Upper lobe of left lung (tissue), 6 donors: ENCODE measurements at regions not wholly inside any gene's neighbourhood (a gene's known extent, or its start where the extent isn't known, plus 50 kb on each side); places are given as distances from the start of the nearest gene placed in this dataset.

Experiments
- ATAC-seq, 2 donors: fragments of 200-7000 bp; cut with Tn5 transposase; one replicate each; pipeline ENCODE4 v1.9.1; 2022; ENCODE audit warnings: mild to moderate bottlenecking in 2 of 2, moderate library complexity in 2 of 2; ENCODE audit not compliant: low FRiP score in 2 of 2
- DNase-seq, 2 donors: peaks; one replicate each; pipeline ENCODE4 v3.0.0-alpha.2; 2019 to 2020
- H3K27ac ChIP-seq, 4 donors: fragments of 200-600 bp; sonication (generic); one replicate each; pipeline ENCODE4 v1.5.1; 2016 to 2019
- H3K27me3 ChIP-seq, 4 donors: fragments of 200-600 bp; sonication (generic); one replicate each; pipeline ENCODE4 v1.5.1; 2017 to 2019
- H3K36me3 ChIP-seq, 4 donors: fragments of 200-600 bp; sonication (generic); one replicate each; pipeline ENCODE4 v1.5.1; 2016 to 2019
- H3K4me1 ChIP-seq, 4 donors: fragments of 200-600 bp; sonication (generic); one replicate each; pipeline ENCODE4 v1.5.1; 2018 to 2019
- H3K4me3 ChIP-seq, 4 donors: fragments of 200-600 bp; sonication (generic); one replicate each; pipeline ENCODE4 v1.5.1; 2017 to 2019; ENCODE audit warnings: mild to moderate bottlenecking in 2 of 4, moderate library complexity in 1 of 4
- H3K9me3 ChIP-seq, 4 donors: fragments of 200-600 bp; sonication (generic); one replicate each; pipeline ENCODE4 v1.5.1; 2018 to 2019
- EP300 ChIP-seq, 4 donors: sonication (generic); formaldehyde crosslinking; IDR thresholded peaks; one replicate each; pipeline ENCODE4 v1.5.1; 2017; ENCODE audit warnings: antibody characterized with exemption in 4 of 4, control low read depth in 2 of 4
- POLR2A ChIP-seq, 4 donors: fragments of 450-650 bp; IDR thresholded peaks; one replicate each; pipeline ENCODE4 v1.5.1; 2016 to 2017; ENCODE audit warnings: antibody characterized with exemption in 4 of 4, mild to moderate bottlenecking in 2 of 4
- POLR2AphosphoS5 ChIP-seq, 2 donors: sonication (generic); formaldehyde crosslinking; IDR thresholded peaks; one replicate each; pipeline ENCODE4 v1.5.1; 2017; ENCODE audit warnings: antibody characterized with exemption in 2 of 2
- WGBS, 2 donors: methylation state at CpG; one replicate each; pipeline ENCODE4 v1.1.5; 2017 to 2018; 5-methylcytosine and 5-hydroxymethylcytosine counted together
- TF ChIP-seq, protein P1 (sequence below), 6 experiments: fragments of 450-650 bp in 4 of 6; fragments of 200-600 bp in 2 of 6; sonication (generic) in 2 of 6; IDR thresholded peaks; one replicate each; pipeline ENCODE4 v1.5.1; 2016 to 2019; ENCODE audit warnings: antibody characterized with exemption in 6 of 6
- donor health status: DM: no; HTN: no; CAD: no; lungs with moderate emphysema.
- donor health status: DM: no; HTN: yes; CAD: no; lungs with severe emphysema.

DNA sequence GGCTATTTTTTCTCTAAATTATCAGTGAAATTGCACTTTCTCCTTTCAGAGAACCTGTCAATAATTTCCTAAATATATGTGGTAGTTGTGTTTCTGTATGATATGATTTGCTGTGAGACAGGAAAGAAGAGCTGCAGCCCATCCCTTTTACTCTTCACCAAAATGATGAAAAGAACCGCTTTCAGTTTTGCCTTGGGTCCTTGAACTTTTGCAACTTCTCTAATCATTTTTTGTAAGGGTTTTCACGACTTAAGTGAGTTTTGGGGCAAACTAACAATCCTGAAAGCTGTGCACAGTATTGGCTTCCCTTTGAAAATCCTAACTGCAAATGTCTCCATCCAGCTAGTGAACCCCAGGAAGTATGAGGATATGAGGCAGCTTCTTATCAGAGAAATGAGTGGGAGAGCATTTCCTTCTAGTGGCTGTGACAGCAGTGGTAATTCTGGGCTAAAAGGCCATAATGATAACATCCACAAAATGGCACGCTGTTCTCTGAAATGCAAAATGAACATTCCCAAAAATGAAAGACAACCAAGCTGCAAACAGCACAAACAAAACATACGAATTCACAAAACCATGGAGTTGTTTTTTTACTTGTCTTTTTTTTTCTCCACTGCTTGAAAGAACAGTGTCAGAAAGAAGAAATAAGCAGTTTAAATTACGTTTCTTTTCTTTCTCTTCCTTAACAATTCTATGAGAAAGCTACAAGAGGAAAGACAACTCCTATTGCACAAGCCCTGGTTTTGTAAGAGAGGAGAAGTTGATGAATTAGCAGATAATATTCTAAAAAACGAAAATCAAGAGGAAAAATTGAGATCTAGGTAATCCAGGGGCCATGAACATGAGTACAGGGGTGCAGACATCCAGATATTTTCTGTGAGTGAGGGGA, 1291.6 kb upstream of the ZEB2 start:
- Histone ChIP-seq H3K9me3 (no peaks in the 10 kb centered on the region), H3K27me3 (no peaks in the 10 kb centered on the region), H3K36me3 (no peaks in the 10 kb centered on the region), H3K27ac (peak overlapping the region in 1 of 4 donors; percentile 1), H3K4me3 (peak overlapping the region in 1 of 4 donors; percentile 11), H3K4me1 (peaks cover 0 to 7% (median 0%) of the 10 kb centered on the region in 4 donors)
- ATAC-seq (no peak), DNase-seq (no peak)
- WGBS, 2 donors: 18 to 33% methylated on average over 6 of the region's 6 CpGs
- TF ChIP-seq EP300 (IDR thresholded peaks at IDR 0.05) (no peak), POLR2A (IDR thresholded peaks at IDR 0.05) (no peak), POLR2AphosphoS5 (IDR thresholded peaks at IDR 0.05) (no peak)
- TF ChIP-seq, protein P1, sequence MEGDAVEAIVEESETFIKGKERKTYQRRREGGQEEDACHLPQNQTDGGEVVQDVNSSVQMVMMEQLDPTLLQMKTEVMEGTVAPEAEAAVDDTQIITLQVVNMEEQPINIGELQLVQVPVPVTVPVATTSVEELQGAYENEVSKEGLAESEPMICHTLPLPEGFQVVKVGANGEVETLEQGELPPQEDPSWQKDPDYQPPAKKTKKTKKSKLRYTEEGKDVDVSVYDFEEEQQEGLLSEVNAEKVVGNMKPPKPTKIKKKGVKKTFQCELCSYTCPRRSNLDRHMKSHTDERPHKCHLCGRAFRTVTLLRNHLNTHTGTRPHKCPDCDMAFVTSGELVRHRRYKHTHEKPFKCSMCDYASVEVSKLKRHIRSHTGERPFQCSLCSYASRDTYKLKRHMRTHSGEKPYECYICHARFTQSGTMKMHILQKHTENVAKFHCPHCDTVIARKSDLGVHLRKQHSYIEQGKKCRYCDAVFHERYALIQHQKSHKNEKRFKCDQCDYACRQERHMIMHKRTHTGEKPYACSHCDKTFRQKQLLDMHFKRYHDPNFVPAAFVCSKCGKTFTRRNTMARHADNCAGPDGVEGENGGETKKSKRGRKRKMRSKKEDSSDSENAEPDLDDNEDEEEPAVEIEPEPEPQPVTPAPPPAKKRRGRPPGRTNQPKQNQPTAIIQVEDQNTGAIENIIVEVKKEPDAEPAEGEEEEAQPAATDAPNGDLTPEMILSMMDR (IDR thresholded peaks at IDR 0.05): no peak

DNA sequence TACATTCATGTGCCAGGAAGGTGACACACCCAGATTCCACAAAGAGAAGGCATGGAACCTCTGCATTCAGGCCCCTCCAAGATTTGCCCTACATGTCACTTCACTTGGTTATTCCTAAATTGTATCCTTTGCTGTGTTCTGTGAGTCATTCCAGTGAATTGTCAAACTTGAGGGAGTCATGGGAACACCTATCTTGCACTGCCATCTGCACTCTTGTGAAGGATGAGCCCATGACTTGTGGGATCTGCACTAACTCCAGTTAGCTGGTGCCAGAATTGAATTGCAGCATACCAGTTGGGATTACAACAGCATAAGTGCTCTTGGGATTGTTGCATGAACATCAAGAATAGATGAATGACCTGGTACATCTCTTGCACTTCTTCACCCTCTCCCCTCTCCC, 1288.0 kb upstream of the ZEB2 start:
- ATAC-seq (no peak), DNase-seq (no peak)
- H3K36me3 ChIP-seq: no peaks in the 10 kb centered on the region
- TF ChIP-seq POLR2A (IDR thresholded peaks at IDR 0.05): no peak
- TF ChIP-seq, protein P1 (IDR thresholded peaks at IDR 0.05): no peak
- no peak for TF ChIP-seq POLR2AphosphoS5 (IDR thresholded peaks at IDR 0.05)
- no peak for TF ChIP-seq EP300 (IDR thresholded peaks at IDR 0.05)
- no peaks in the 10 kb centered on the region for H3K9me3 ChIP-seq
- H3K27ac ChIP-seq: no peak overlapping the region
- no peaks in the 10 kb centered on the region for H3K27me3 ChIP-seq
- H3K4me1 ChIP-seq: peaks cover 0 to 7% (median 0%) of the 10 kb centered on the region in 4 donors
- no peak overlapping the region for H3K4me3 ChIP-seq

DNA sequence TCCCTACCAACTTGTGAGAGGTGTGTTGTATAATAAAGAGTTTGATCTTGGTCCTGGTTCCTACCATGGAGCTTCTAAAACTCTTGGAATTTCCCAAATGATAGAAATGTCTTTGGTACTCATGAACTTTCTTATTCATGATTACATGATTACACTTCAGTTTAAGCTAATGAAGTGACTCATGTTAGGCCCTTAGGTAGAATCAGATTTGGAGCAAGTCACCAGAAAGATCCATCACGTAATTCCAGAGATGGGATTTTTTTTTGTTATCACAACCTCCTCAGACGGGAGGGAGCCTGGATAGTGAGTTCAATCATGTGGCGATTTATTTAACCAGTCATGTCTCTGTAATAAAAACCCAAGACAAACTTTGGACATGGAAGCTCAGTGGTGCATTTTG, 1287.6 kb upstream of the ZEB2 start:
- no peak for TF ChIP-seq POLR2AphosphoS5 (IDR thresholded peaks at IDR 0.05)
- TF ChIP-seq EP300 (IDR thresholded peaks at IDR 0.05): no peak
- no peak for TF ChIP-seq POLR2A (IDR thresholded peaks at IDR 0.05)
- TF ChIP-seq, protein P1 (IDR thresholded peaks at IDR 0.05): no peak
- no peaks in the 10 kb centered on the region for H3K9me3 ChIP-seq
- 94 to 96% methylated on average over 3 of the region's 3 CpGs for WGBS, 2 donors
- no peak for ATAC-seq
- no peak overlapping the region for H3K4me3 ChIP-seq
- peaks cover 0 to 7% (median 0%) of the 10 kb centered on the region in 4 donors for H3K4me1 ChIP-seq
- DNase-seq: no peak
- no peaks in the 10 kb centered on the region for H3K36me3 ChIP-seq
- no peak overlapping the region for H3K27ac ChIP-seq
- no peaks in the 10 kb centered on the region for H3K27me3 ChIP-seq

DNA sequence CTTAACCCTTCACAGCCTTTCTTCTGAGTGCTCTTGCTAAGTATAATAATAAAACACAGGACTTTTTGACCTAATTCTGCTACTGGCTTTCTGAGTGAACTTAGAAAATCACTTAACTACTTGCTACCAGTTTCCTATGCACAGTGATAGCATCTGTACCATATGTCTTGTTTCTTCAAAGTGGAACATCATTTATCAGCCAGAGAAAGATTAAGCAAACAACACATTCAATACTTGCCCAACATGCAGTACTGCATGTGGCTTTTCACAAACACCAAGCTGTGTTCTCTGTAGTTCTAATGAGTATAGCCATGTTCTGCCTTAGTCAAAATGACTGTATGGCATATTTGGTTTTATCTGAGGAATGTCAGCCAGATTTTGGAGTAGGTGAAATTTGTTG, 1286.6 kb upstream of the ZEB2 start:
- Histone ChIP-seq H3K36me3 (no peaks in the 10 kb centered on the region), H3K4me3 (no peak overlapping the region), H3K4me1 (no peaks in the 10 kb centered on the region), H3K27ac (no peak overlapping the region), H3K27me3 (no peaks in the 10 kb centered on the region), H3K9me3 (no peaks in the 10 kb centered on the region)
- no peak for TF ChIP-seq EP300 (IDR thresholded peaks at IDR 0.05)
- no peak for TF ChIP-seq POLR2AphosphoS5 (IDR thresholded peaks at IDR 0.05)
- TF ChIP-seq POLR2A (IDR thresholded peaks at IDR 0.05): no peak
- TF ChIP-seq, protein P1 (IDR thresholded peaks at IDR 0.05): no peak
- ATAC-seq: no peak
- no peak for DNase-seq

DNA sequence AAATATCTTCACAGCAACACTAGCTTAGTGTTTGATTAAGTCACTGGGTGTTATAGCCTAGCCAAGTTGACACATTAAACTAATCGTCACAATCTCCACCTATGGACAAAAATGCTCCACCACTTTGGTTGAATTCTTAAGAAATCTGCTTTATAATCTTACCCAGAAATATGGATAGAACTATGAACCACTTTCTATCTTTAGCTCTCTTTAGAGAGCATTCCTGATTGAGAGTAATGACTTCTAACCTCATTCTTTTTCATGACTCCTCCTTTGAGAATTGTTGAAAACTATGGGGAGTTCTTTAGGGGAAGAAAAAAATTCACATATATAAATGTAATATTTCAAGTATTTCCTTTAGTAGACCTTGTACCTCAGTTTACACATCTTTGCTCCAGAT, 1282.2 kb upstream of the ZEB2 start:
- no peak for ATAC-seq
- Histone ChIP-seq H3K27ac (no peak overlapping the region), H3K4me1 (no peaks in the 10 kb centered on the region), H3K9me3 (no peaks in the 10 kb centered on the region), H3K27me3 (no peaks in the 10 kb centered on the region), H3K36me3 (no peaks in the 10 kb centered on the region), H3K4me3 (no peak overlapping the region)
- WGBS, 2 donors: 85 to 86% methylated on average over 1 of the region's 1 CpG
- TF ChIP-seq POLR2A (IDR thresholded peaks at IDR 0.05) (no peak), POLR2AphosphoS5 (IDR thresholded peaks at IDR 0.05) (no peak), EP300 (IDR thresholded peaks at IDR 0.05) (no peak)
- TF ChIP-seq, protein P1 (IDR thresholded peaks at IDR 0.05): no peak
- no peak for DNase-seq
